A549 (cell line): ENCODE measurements at regions not wholly inside any gene's neighbourhood (a gene's known extent, or its start where the extent isn't known, plus 50 kb on each side); places are given as distances from the start of the nearest gene placed in this dataset.

Experiments
- BCL3 ChIP-seq: fragments of >200 bp; sonication (Bioruptor Twin); formaldehyde crosslinking; IDR thresholded peaks from 3 replicates; pipeline ENCODE4 v1.6.1; 2016
- CEBPB ChIP-seq, 2 experiments: fragments of >200 bp in 1 of 2; sonication (Bioruptor Twin) in 1 of 2; formaldehyde crosslinking in 1 of 2; IDR thresholded peaks; 2 replicates each; pipeline ENCODE4 v1.6.1; 2012 to 2016
- CHD2 ChIP-seq: fragments of 150-350 bp; IDR thresholded peaks from 2 replicates; pipeline ENCODE4 v1.6.1; 2014; ENCODE audit warnings: low read length; ENCODE audit not compliant: partially characterized antibody
- CHD4 ChIP-seq: fragments of 200-600 bp; sonication (generic); IDR thresholded peaks from 2 replicates; pipeline ENCODE4 v1.6.1; 2016; ENCODE audit warnings: antibody characterized with exemption, mild to moderate bottlenecking, borderline replicate concordance
- CTCF ChIP-seq: fragments of >200 bp; sonication (Bioruptor Twin); formaldehyde crosslinking; IDR thresholded peaks from 3 replicates; pipeline ENCODE4 v1.5.1; 2016
- HOXA7 ChIP-seq: fragments of 250-450 bp; sonication (Bioruptor Pico); IDR thresholded peaks from 2 replicates; pipeline ENCODE4 v1.5.0; 2020; ENCODE audit warnings: mild to moderate bottlenecking, moderate library complexity
- HOXB5 ChIP-seq: fragments of 250-450 bp; sonication (Bioruptor Pico); IDR thresholded peaks from 2 replicates; pipeline ENCODE4 v1.5.0; 2020; ENCODE audit warnings: mild to moderate bottlenecking, moderate library complexity
- JUN ChIP-seq, 2 experiments: fragments of >200 bp; sonication (Bioruptor Twin); formaldehyde crosslinking; IDR thresholded peaks; 2 replicates in 1 of 2; 3 replicates in 1 of 2; pipeline ENCODE4 v1.6.1; 2016 to 2017
- MAX ChIP-seq: IDR thresholded peaks from 2 replicates; pipeline ENCODE4 v1.6.1; 2012
- POLR2A ChIP-seq: IDR thresholded peaks from 2 replicates; pipeline ENCODE4 v1.6.1; 2012; ENCODE audit warnings: mild to moderate bottlenecking, low read length
- POLR2AphosphoS2 ChIP-seq: conservative IDR thresholded peaks from 2 replicates; pipeline ENCODE4 v1.6.1; 2012; ENCODE audit warnings: low read length, improper control_type of control experiment, inconsistent platforms
- RAD21 ChIP-seq, 2 experiments: fragments of >200 bp in 1 of 2; sonication (Bioruptor Twin) in 1 of 2; formaldehyde crosslinking in 1 of 2; IDR thresholded peaks in 1 of 2; conservative IDR thresholded peaks in 1 of 2; 2 replicates in 1 of 2; 3 replicates in 1 of 2; pipeline ENCODE4 v1.6.1; 2012 to 2018; ENCODE audit warnings: inconsistent platforms in 1 of 2
- SMC3 ChIP-seq: fragments of >200 bp; sonication (Bioruptor Twin); formaldehyde crosslinking; IDR thresholded peaks from 3 replicates; pipeline ENCODE4 v1.6.1; 2018; ENCODE audit warnings: inconsistent platforms
- USF2 ChIP-seq: fragments of 450-650 bp; IDR thresholded peaks from 2 replicates; pipeline ENCODE4 v1.6.1; 2014; ENCODE audit warnings: antibody characterized with exemption

GRCh38 chr10:110365356-110366143 lies 60.8 kb upstream of the SMNDC1 start:
- TF ChIP-seq MAX = no peak
- TF ChIP-seq CTCF = no peak
- no peak for TF ChIP-seq CEBPB (IDR thresholded peaks at IDR 0.05)
- no peak for TF ChIP-seq JUN (IDR thresholded peaks at IDR 0.05)
- no peak for TF ChIP-seq POLR2A
- TF ChIP-seq SMC3 = no peak
- TF ChIP-seq RAD21 (conservative IDR thresholded peaks at IDR 0.05 in 1 of 2, IDR thresholded peaks at IDR 0.05 in 1 of 2) = no peak
- TF ChIP-seq CHD2 = no peak
- TF ChIP-seq CHD4 = no peak
- TF ChIP-seq USF2 = no peak
- no peak for TF ChIP-seq HOXA7 (CRISPR knock-in tag)
- no peak for TF ChIP-seq BCL3
- TF ChIP-seq POLR2AphosphoS2 = no peak
- no peak for TF ChIP-seq HOXB5 (CRISPR knock-in tag)
